A172 (cell line): ENCODE measurements at regions not wholly inside any gene's neighbourhood (a gene's known extent, or its start where the extent isn't known, plus 50 kb on each side); places are given as distances from the start of the nearest gene placed in this dataset.
"Not testable (repeated sequence)": the region's sequence is repeated elsewhere in the genome, so short reads cannot be mapped to it uniquely, and the experiment has no call there.

Source experiments
- DNase-seq: peaks from one replicate; pipeline ENCODE4 v3.0.0-alpha.2; 2015; ENCODE audit warnings: low spot score

DNA sequence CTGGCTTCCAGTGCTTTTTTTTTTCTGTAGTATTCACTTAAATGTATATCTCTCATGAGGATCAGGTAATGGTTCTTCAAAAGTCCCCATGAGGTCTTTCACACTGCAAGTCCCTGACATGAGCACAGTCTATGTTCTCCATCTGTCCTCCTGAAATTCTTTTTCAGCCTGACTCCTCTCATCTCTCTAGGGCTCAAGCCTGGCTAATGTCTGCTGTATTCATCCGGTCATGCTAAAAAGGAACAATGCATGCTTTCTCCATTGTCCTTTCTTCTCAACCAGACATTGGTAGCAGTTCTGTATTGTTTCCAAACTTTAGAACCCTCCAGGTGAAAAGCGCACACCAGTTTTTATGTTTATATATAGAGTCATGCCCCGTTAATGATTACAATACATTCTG, 368.3 kb upstream of the OLFM3 start:
- DNase-seq = no peak

DNA sequence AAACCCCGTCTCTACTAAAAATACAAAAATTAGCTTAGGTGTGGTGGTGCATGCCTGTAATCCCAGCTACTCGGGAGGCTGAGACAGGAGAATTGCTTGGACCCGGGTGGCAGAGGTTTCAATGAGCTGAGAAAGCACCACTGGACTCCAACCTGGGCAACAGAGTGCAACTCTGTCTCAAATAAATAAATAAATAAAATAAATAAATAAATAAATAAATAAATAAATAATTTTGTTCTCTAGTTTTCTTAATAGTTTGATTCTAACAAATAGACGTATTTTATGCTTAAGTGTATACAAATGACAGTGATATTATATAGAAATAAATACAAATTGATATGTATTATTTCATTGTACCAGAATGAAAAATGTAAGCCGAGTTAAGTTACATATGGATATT, 339.9 kb upstream of the OLFM3 start:
- no peak for DNase-seq

DNA sequence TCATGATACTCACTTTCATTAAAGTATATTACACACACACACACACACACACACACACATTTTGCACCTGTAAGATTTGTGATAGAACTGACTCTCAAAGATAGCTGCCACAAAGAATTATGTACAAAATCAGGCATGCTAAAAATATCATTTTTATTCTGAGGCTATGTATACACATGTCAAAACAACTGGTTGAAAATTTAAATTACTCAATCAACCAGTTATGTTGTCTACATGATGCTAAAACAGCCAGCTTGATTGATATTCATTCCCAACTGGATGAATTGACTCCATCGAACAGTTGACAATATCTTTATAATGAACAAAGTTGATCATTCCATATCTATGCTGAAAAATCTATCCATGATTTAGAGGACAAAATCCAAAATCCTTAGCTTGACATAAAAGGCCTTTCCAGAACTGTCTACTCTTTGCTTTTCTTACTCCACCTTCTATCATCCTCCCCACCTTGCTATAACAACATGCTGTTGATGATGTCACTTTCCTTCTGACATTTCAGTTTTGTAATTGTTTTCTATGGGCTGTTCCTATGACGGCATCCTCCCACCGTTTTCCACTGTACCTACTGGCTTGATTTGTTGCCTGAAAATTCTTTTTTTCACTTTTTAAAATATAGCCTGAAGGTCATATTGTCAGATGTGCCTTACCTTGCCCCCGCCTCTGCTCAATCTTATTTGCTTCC, 321.5 kb upstream of the OLFM3 start:
- DNase-seq = no peak

DNA sequence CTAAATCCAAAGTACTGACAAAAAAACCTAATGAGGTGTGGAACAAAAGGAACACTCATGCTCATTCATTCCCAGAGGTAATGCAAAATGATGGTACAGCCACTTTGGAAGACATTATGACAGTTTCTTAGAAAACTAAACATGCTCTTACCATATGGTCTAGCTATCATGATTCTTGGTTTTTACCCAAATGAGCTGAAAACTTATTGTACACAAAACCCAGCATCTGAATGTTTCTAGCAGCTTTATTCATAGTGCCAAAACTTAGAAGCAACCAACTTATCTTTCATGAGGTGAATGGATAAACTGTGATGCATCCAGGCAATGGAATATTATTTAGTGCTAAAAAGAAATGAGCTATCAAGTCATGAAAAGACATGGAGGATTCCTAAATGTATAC, 318.4 kb upstream of the OLFM3 start:
- no peak for DNase-seq

DNA sequence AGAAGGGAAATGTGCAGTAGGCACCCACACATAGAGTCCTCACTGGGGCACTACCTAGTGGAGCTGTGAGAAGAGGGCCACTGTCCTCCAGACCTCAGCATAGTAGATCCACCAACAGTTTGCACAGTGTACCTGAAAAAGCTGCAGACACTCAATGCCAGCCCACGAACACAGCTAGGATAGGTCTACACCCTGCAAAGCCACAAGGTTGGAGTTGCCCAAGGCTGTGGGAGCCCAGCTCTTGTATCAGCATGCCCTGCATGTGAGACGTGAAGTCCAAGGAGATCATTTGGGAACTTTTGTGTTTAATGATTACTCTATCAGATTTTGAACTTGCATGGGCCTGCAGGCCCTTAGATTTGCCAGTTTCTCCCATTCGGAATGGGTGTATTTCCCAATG, 299.4 kb upstream of the OLFM3 start:
- no peak for DNase-seq

DNA sequence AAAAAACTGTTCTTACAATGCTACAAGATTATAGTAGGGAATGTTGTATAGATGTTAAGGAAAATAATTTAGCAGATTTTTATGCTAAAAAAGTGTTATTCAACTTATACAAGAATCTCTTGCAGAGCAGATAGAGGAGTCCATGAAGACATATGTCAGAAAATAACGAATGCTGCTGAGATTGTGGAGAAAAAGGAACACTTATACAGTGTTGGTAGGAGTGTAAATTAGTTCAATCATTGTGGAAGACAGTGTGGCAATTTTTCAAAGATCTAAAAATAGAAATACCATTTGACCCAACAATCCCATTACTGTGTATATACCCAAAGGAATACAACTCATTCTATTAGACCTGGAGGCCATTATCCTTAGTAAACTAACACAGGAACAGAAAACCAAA, 286.2 kb upstream of the OLFM3 start:
- DNase-seq = no peak

DNA sequence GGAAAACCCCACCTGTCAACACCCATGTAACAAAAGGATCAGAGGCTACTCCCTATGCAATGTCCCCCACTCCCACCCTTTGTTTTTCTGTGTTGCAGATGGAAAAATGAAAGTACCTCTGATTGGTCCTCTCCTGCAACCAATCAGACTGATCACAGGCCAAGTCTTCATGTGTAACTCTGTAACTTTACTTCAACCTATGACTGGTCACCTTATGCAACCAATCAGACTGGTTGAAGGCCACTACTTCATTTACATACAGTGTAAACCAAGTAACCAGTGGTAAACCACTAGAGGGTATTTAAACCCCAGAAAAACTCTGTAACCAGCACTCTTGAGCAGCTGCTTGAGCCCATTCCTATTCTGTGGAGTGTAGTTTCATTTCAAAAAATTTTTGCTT, 266.3 kb upstream of the OLFM3 start:
- peak; percentile 0 for DNase-seq

DNA sequence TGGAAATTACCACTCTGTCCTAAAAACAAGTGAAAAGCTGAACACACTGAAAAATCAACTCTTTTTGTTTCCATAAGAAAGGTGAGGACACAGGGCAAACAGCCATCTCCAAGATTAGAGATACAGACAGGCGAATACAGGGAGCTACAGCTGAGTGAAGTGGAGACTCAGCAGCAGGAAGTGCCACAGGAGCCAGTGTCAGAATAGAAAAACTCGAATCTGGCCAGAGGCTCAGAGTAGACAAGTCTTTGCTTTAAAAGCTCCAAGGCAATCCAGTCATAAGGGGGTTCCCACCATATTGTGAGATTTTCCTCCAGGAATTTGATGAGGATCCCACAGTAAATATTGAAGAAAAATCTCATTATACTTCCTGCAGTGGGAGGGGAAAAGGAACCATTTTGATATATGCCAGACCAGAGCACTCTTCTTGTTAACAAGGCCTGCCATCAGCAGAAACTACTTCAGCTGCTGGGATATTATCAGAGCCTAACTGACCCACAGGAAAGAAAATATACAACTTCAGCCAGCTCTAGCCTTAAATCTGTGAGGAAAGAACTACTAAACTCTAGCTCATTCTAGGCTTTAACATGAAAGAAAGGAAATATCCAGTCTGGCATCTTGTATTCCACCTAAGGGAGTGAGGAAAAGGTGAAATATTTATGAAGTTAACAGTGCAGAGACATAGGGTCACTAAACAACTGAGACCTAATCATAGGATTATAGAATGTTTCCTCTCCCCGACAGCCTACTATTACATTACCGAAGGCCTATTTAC, 256.2 kb upstream of the OLFM3 start:
- DNase-seq = no peak

DNA sequence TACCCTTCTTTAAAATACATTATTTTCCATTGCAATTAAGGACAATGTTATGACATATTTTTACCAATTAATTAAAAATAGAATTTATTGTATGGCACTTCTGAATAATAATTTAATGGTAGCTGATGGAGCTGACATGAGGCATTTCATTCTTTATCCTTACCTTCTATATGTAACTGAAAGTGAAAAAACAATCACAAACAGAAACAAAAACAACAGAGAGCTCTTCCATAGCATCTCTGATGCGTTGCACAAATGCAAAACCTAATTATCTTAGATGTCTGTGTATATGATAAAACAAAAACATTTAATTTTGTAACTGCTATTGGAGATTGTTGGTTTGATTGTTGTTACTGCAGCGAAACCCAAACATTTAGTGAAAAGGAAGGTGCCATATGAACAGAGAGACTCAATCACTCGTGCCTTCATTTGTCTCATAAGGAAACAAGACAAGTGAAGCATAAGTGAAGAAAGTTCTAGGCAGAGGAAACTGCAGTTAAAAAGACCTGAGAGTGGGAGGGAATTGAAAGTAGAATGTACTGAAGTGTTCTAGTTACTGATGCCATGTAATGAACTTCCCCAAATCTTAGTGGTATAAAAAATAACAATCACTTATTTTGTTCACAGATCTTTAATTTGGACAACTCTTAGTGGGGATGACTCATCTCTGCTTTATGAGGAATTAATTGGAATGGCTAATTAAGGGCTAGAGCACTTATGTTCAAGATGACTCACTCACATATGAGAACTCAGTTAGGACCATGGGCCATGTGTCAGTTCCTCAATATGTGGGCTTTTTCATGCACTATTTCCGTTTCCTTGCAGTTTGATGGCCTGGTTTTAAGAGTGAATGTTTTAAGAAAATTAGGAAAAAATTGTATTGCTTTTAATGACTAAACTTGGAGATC, 245.0 kb upstream of the OLFM3 start:
- DNase-seq = no peak

DNA sequence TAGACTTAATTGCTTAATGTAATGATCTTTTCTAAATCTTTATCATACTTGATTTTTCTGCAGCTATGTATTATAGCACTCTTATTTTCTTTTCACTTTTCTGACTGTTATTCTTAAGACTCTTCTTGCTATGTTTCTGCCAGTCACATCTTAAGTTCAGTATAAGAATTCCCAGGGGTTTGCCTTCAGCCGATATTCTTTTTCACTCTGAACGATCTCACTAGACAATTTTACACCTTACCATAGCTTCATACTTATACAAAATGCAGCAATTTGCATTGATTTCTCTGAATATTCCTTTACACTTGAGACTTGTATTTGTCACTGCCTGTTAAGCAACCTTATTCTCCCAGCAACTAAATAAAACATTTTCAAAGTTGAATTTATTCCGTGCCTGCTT, 242.5 kb upstream of the OLFM3 start:
- DNase-seq = no peak

DNA sequence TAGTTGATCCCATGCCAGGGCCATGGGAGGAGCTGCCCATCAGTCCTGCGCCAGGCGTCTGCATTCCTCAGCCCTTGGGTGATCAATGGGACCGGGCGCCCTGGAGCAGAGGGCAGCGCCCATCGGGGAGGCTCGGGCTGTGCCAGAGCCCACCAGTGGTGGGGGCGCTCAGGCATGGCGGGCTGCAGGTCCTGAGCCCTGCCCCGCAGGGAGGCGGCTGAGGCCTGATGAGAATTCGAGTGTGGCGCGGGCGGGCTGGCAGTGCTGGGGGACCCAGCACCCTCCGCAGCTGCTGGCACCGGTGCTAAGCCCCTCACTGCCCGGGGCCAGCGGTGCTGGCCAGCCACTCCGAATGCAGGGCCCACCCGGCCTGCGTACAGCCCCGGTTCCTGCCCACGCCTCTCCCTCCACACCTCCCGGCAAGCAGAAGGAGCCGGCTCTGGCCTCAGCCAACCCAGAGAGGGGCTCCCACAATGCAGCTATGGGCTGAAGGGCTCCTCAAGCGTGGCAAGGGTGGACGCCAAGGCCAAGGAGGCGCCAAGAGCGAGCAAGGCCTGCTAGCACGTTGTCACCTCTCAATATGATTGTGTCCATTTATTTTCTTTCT, 238.1 kb upstream of the OLFM3 start:
- DNase-seq = no peak

DNA sequence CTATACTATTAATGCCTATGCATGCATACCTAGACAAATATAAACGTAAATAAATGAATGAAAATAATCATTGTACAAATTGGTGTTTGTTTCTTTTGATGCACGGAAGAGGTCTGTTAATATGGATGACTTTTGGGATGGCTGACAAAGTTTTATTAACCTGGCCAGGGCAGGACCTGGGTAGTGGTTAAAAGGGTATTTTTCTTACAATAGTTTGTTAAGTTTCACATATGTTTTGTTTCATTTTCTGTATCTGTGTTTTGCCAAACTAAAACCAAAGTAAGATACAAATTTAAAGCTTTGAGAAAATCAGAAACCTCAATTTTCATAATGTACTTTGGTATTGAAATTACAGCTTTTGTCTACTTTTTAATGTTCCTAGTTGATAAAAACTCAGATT, 222.7 kb upstream of the OLFM3 start:
- DNase-seq = no peak

DNA sequence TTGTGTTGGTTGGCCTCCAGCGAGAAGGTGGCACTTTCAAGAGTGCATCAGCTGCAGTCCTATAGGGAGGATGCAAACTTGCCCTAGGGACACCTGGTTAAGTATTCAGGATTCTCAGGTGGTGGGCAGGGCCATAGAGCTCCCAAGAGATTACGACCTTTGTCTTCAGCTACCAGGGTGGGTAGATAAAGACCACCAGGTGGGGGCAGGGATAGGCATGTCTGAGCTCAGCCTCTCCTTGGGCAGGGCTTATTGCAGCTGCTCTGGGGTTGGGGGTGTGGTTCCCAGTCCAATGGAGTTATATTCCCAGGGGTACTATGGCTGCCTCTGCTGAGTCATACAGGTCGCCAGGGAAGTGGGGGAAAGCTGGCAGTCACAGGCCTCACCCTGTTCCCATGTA, 214.2 kb upstream of the OLFM3 start:
- not testable (repeated sequence) for DNase-seq

DNA sequence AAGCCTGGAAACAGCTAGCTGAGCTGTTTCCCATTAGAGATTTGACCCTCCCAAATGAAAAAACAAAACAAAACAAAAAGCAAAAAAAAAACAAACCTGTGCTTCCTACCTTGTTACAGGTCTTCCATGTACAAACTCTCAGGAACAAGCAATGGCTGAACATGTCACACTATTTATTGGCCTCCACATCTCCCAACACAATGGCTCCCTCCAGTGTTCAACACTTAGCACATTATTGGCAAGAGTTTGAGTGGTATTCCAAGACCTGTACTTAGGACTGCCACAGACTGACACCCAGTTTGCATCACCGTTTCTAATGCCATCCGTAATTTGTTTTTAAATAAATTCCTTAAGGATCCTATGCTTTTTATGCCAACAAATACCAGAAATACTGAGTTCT, 195.0 kb upstream of the OLFM3 start:
- peak; percentile 8 for DNase-seq

DNA sequence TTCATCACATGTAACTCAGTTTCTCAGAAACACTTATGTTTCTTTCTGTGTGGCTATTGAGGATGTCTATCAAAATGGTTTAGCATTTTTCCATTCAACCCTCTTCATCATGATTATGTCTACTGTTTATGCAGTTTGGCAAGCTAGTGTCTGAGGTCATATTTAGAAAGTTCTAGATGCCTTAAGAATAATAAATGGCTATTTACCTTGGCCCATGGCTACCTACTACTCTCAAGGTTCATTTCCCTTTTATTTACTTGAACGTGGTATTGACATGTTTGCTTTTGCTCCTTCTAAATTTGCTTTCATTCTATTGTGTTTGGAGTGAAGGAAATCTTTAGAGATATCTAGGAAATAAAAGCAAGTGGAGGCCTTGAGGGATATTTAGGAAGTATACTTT, 193.7 kb upstream of the OLFM3 start:
- DNase-seq = no peak

DNA sequence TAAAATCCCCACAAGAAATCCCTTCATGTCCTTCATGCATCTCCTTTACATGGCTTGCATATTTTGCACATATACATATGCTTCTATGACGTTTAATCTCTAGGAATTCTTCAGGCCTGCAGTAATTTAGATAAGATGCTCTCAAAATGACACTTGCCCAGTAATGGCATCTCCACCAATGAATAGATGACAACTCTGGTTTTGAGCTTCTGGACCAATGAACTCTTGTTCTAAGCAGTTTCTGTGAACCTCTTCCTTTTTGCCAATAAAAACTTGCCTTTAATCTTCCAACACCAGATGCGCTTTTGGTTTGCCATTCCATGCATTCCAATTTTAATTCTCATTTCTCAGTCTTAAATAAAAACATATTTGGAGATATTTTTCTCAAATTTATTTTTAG, 189.8 kb upstream of the OLFM3 start:
- no peak for DNase-seq

DNA sequence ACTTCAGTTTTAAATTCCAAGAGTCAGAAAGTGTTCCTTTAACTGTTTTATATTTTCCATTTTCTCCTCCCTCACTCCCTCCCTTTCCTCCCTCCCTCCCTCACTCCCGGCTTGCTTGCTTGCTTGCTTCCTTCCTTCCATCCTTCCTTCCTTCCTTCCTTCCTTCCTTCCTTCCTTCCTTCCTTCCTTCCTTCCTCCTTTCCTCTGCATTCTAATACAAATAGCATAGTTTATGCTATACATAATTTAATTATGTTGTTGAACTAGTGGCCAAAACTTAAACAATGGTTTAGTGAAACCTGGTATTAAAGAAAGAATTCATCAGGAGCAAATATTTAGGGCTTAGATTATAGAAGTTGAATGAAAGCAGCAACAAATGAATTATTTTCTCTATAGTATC, 188.5 kb upstream of the OLFM3 start:
- no peak for DNase-seq

DNA sequence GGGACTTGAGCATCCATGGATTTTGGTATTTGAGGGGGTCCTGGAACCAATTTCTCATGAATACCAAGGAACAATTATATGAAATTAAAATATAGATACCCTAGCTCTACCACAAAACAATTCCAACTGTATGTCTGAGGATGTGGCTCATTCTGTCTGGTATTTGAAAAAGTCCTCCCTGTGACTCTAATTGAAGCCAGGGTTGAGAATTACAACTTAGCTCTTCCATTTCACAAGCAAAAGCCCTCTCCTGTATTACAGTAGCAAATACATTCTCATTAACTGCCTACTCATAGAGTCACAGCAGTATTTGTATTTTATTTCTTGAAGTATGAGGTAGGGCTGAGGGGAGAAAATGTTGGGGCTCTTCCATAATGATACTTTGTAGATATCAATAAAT, 187.8 kb upstream of the OLFM3 start:
- DNase-seq = no peak

DNA sequence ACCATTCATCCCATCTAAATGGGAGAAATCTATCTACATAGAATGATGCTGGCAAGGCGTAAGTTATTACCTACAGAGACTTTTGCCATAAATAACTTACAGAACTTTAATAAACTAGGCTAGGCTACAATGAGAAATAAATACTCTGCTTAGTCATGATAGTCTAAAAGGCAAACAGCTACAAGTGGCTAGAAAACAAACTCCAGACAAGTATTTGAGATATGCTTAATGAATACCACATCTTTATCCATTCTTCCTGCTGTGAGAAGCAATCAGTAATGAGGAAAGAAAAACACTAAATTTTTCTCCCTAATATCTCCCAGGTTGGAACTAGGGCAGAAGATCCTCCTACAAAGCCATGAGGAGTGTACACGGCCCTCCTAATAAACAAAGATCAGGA, 187.0 kb upstream of the OLFM3 start:
- DNase-seq = no peak

DNA sequence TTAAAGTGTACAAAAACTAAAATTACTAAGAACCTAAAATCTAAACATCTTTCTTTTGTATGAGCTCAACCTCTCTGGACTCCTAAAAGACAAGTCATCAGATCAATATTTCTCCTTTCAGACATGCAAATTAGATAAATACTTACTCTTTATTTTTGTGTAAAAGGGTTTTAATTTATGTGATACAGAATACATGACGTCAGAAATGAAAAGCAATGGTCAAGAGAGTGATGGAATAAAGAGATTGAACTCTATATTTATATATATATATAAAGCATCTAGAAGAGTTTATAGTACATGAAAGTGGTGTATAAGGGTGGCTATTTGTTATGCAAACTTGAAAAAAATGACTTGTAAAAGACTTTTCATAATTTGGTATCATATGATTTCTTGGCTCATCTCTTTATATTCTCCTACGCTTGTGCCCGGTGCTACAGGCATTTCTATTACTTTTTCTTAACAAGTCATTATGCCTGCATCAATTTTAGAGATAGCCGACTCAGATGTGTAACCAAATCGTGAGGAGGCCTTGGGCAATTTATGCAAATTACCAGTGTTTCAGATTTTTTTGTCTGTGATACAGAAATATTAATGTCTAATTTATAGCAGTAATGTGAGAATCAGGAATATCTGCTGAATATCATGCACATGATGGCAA, 186.0 kb upstream of the OLFM3 start:
- no peak for DNase-seq

DNA sequence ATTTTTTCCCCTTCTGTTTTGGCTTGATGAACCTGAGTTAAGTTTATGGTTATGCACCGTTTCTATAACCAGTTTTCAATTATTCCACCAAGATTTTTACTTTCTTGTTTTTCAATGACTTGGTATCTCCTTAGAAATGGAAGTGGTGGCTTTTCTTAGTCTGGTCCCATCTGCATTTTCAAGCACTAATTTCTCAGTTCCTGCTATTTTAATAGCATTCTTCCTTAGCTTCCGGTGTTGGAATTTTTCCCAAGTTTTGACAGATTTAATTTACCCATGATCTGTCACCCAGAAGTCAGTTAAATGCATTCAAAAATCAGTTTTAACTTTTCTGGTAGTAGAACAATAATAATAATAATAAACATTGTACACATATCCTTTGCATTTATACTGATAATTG, 184.6 kb upstream of the OLFM3 start:
- DNase-seq = no peak

DNA sequence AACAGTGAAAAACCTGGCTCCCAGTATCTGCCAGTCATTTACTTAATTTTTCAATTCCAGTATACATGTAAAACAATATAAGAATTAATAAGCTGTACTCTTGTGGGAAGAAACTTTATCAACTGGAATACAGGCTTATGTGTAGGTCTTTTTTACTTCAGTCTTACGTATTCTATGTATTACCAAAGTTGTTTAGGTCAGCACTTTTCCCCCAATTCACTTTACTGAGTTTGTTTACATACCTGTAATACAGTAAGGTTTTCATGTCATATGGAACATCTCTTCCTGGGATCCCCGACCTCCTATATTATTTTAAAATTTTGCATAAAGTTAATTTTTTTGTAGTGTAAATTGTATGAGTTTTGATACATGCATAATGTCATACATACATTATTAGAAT, 181.8 kb upstream of the OLFM3 start:
- no peak for DNase-seq
